ENCODE measurements at regions not wholly inside any gene's neighbourhood (a gene's known extent, or its start where the extent isn't known, plus 50 kb on each side); places are given as distances from the start of the nearest gene placed in this dataset.

GRCh38 chr4:132180020-132180427 lies 969.1 kb upstream of the PCDH10 start:
- TF ChIP-seq, protein P1, sequence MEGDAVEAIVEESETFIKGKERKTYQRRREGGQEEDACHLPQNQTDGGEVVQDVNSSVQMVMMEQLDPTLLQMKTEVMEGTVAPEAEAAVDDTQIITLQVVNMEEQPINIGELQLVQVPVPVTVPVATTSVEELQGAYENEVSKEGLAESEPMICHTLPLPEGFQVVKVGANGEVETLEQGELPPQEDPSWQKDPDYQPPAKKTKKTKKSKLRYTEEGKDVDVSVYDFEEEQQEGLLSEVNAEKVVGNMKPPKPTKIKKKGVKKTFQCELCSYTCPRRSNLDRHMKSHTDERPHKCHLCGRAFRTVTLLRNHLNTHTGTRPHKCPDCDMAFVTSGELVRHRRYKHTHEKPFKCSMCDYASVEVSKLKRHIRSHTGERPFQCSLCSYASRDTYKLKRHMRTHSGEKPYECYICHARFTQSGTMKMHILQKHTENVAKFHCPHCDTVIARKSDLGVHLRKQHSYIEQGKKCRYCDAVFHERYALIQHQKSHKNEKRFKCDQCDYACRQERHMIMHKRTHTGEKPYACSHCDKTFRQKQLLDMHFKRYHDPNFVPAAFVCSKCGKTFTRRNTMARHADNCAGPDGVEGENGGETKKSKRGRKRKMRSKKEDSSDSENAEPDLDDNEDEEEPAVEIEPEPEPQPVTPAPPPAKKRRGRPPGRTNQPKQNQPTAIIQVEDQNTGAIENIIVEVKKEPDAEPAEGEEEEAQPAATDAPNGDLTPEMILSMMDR (IDR thresholded peaks at IDR 0.05) = no peak
- Mint-ChIP-seq H3K36me3 (ENCODE audit: unreplicated experiment) (no peaks in the 10 kb centered on the region), H3K9me3 (ENCODE audit: unreplicated experiment) (peaks cover 8% of the 10 kb centered on the region), H3K4me1 (ENCODE audit: unreplicated experiment) (peaks cover 4% of the 10 kb centered on the region), H3K27me3 (ENCODE audit: unreplicated experiment) (no peaks in the 10 kb centered on the region), H3K27ac (ENCODE audit: unreplicated experiment) (no peak overlapping the region), H3K4me3 (ENCODE audit: unreplicated experiment) (no peak overlapping the region)
- DNase-seq (ENCODE audit: extremely low spot score, unreplicated experiment) = no peak

DNA sequence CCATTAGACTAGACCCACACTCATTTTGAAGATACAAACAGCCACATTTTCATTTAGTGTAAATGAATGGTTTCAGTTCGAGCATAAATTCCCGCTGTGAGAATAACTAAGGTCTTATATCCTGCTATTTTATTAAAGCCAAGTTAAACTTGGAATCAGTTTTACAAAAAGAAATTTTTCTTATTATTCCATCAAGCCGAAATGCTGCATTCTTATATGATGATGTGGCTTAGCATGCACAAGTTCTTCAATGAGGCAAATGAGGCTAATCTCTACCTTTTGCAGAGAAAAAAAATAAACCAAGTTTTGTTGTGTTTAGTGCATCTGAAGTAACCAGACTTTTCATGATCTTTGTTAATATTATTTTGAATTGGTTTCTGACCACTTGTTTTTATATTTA lies 953.9 kb upstream of the PCDH10 start:
- no peak for DNase-seq (ENCODE audit: extremely low spot score, unreplicated experiment)
- Mint-ChIP-seq H3K27me3 (ENCODE audit: unreplicated experiment) (no peaks in the 10 kb centered on the region), H3K36me3 (ENCODE audit: unreplicated experiment) (no peaks in the 10 kb centered on the region), H3K9me3 (ENCODE audit: unreplicated experiment) (no peaks in the 10 kb centered on the region), H3K4me3 (ENCODE audit: unreplicated experiment) (no peak overlapping the region), H3K4me1 (ENCODE audit: unreplicated experiment) (no peaks in the 10 kb centered on the region), H3K27ac (ENCODE audit: unreplicated experiment) (no peak overlapping the region)
- TF ChIP-seq, protein P1 (IDR thresholded peaks at IDR 0.05) = no peak

DNA sequence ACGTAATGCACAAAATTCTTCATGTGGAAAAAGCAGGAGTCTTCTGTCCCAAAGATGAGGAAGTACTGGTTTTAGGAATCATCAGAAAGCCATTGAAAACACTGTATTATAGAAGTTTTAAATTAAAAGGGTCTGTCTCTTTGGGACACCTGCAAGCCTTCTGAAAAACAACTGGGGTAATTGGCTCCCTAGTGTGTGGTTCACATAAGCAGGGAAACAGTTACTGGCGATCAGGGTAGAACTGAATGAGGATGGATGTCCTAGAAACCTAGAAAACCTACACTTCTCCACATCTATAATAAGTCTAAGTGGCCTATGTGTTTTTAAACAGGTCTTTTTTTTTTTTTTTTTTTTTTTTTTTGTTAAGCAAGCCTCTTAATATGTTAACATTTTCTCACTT lies 945.5 kb upstream of the PCDH10 start:
- Mint-ChIP-seq H3K4me3 (ENCODE audit: unreplicated experiment) (no peak overlapping the region), H3K36me3 (ENCODE audit: unreplicated experiment) (no peaks in the 10 kb centered on the region), H3K9me3 (ENCODE audit: unreplicated experiment) (no peaks in the 10 kb centered on the region), H3K27me3 (ENCODE audit: unreplicated experiment) (peaks cover 2% of the 10 kb centered on the region), H3K4me1 (ENCODE audit: unreplicated experiment) (no peaks in the 10 kb centered on the region), H3K27ac (ENCODE audit: unreplicated experiment) (no peak overlapping the region)
- DNase-seq (ENCODE audit: extremely low spot score, unreplicated experiment) = no peak
- TF ChIP-seq, protein P1 (IDR thresholded peaks at IDR 0.05) = no peak

- H3K4me3 Mint-ChIP-seq (ENCODE audit: unreplicated experiment) = no peak overlapping the region
- no peaks in the 10 kb centered on the region for H3K4me1 Mint-ChIP-seq (ENCODE audit: unreplicated experiment)
- TF ChIP-seq, protein P1 (IDR thresholded peaks at IDR 0.05) = no peak
- DNase-seq (ENCODE audit: extremely low spot score, unreplicated experiment) = no peak
- H3K9me3 Mint-ChIP-seq (ENCODE audit: unreplicated experiment) = no peaks in the 10 kb centered on the region
- H3K27ac Mint-ChIP-seq (ENCODE audit: unreplicated experiment) = no peak overlapping the region
- no peaks in the 10 kb centered on the region for H3K36me3 Mint-ChIP-seq (ENCODE audit: unreplicated experiment)
- H3K27me3 Mint-ChIP-seq (ENCODE audit: unreplicated experiment) = no peaks in the 10 kb centered on the region
Measured at GRCh38 chr4:132214519-132214918, 934.6 kb upstream of the PCDH10 start.

- Mint-ChIP-seq H3K4me3 (ENCODE audit: unreplicated experiment) (no peak overlapping the region), H3K27me3 (ENCODE audit: unreplicated experiment) (no peaks in the 10 kb centered on the region), H3K36me3 (ENCODE audit: unreplicated experiment) (no peaks in the 10 kb centered on the region), H3K27ac (ENCODE audit: unreplicated experiment) (no peak overlapping the region), H3K9me3 (ENCODE audit: unreplicated experiment) (no peaks in the 10 kb centered on the region), H3K4me1 (ENCODE audit: unreplicated experiment) (no peaks in the 10 kb centered on the region)
- DNase-seq (ENCODE audit: extremely low spot score, unreplicated experiment) = no peak
- TF ChIP-seq, protein P1 (IDR thresholded peaks at IDR 0.05) = no peak
Measured at GRCh38 chr4:132218406-132218805, 930.7 kb upstream of the PCDH10 start.

Data from osteocyte (in vitro differentiated cells).